WTC11 (cell line): ENCODE measurements at regions not wholly inside any gene's neighbourhood (a gene's known extent, or its start where the extent isn't known, plus 50 kb on each side); places are given as distances from the start of the nearest gene placed in this dataset.

Source experiments
- ARID4B ChIP-seq: sonication (generic); formaldehyde crosslinking; IDR thresholded peaks from 2 replicates; pipeline ENCODE4 v1.8.0; 2023; ENCODE audit warnings: missing genetic modification reagents, mild to moderate bottlenecking, borderline replicate concordance
- CTCF ChIP-seq: fragments of 200-600 bp; IDR thresholded peaks from 2 replicates; pipeline ENCODE4 v1.8.0; 2022; ENCODE audit warnings: antibody characterized with exemption
- E2F4 ChIP-seq: sonication (generic); formaldehyde crosslinking; IDR thresholded peaks from 2 replicates; pipeline ENCODE4 v1.8.1; 2022; ENCODE audit warnings: low read depth, mild to moderate bottlenecking, moderate library complexity, missing genetic modification reagents, borderline replicate concordance

- TF ChIP-seq CTCF (no peak), E2F4 (no peak), ARID4B (CRISPR knock-in tag) (no peak)
These were observed 201.7 kb upstream of the KCTD7 start for GRCh38 chr7:66426996-66427395.
